NCI-H2107 treated with DMSO at 0.1 percent for 48 hours (cell line): ENCODE measurements at regions not wholly inside any gene's neighbourhood (a gene's known extent, or its start where the extent isn't known, plus 50 kb on each side); places are given as distances from the start of the nearest gene placed in this dataset.

Experiments
- DNase-seq: peaks from one replicate; lab custom pipeline; 2025; ENCODE audit not compliant: unreplicated experiment; lab: John Stamatoyannopoulos, UW

- no peak for DNase-seq
Observed at GRCh38 chr18:75553021-75553420, 125.5 kb upstream of the SMIM21 start.

- no peak for DNase-seq
Observed at GRCh38 chr18:75551071-75551470, 123.6 kb upstream of the SMIM21 start.

- DNase-seq = no peak
Observed at GRCh38 chr18:75548353-75548905, 120.9 kb upstream of the SMIM21 start.

- DNase-seq = no peak
Observed at GRCh38 chr18:75546964-75547363, 119.5 kb upstream of the SMIM21 start.

- DNase-seq = no peak
Observed at GRCh38 chr18:75545189-75545588, 117.7 kb upstream of the SMIM21 start.

GRCh38 chr18:75544496-75544895, 117.0 kb upstream of the SMIM21 start:
- DNase-seq = no peak

GRCh38 chr18:75544051-75544481, 116.6 kb upstream of the SMIM21 start:
- no peak for DNase-seq

- no peak for DNase-seq
Observed at GRCh38 chr18:75538727-75539126, 111.2 kb upstream of the SMIM21 start.

GRCh38 chr18:75533950-75534349, 106.4 kb upstream of the SMIM21 start:
- no peak for DNase-seq

- no peak for DNase-seq
Observed at GRCh38 chr18:75533209-75533608, 105.7 kb upstream of the SMIM21 start.

GRCh38 chr18:75531851-75532459, 104.5 kb upstream of the SMIM21 start:
- no peak for DNase-seq

GRCh38 chr18:75531212-75531850, 103.8 kb upstream of the SMIM21 start:
- DNase-seq = no peak

GRCh38 chr18:75530566-75531211, 103.2 kb upstream of the SMIM21 start:
- no peak for DNase-seq

GRCh38 chr18:75530118-75530517, 102.6 kb upstream of the SMIM21 start:
- DNase-seq = no peak

- DNase-seq = no peak
Observed at GRCh38 chr18:75529394-75529793, 101.9 kb upstream of the SMIM21 start.

GRCh38 chr18:75527848-75528685, 100.6 kb upstream of the SMIM21 start:
- no peak for DNase-seq

GRCh38 chr18:75526038-75526437, 98.5 kb upstream of the SMIM21 start:
- DNase-seq = no peak

GRCh38 chr18:75525331-75525730, 97.8 kb upstream of the SMIM21 start:
- DNase-seq = no peak

- DNase-seq = no peak
Observed at GRCh38 chr18:75524841-75525240, 97.3 kb upstream of the SMIM21 start.

GRCh38 chr18:75524181-75524580, 96.7 kb upstream of the SMIM21 start:
- DNase-seq = no peak

- DNase-seq = no peak
Observed at GRCh38 chr18:75521816-75522215, 94.3 kb upstream of the SMIM21 start.
